Choroid plexus epithelial cell (primary cell): ENCODE measurements at regions not wholly inside any gene's neighbourhood (a gene's known extent, or its start where the extent isn't known, plus 50 kb on each side); places are given as distances from the start of the nearest gene placed in this dataset.
A peak's percentile ranks its signal among the peaks of the same experiment; 100 is the strongest.

Source experiments
- DNase-seq: peaks from one replicate; pipeline ENCODE4 v3.0.0-alpha.2; 2010; ENCODE audit warnings: low read depth
- H3K4me3 ChIP-seq: 2 replicates; pipeline ENCODE4 v1.5.1; 2011; ENCODE audit warnings: low read depth, mild to moderate bottlenecking, control low read depth, low read length, moderate library complexity
- TF ChIP-seq, protein P1 (sequence below): conservative IDR thresholded peaks from 2 replicates; pipeline ENCODE4 v1.5.1; 2011; ENCODE audit warnings: low read depth, mild to moderate bottlenecking, control low read depth, inconsistent platforms, low read length, moderate library complexity

DNA sequence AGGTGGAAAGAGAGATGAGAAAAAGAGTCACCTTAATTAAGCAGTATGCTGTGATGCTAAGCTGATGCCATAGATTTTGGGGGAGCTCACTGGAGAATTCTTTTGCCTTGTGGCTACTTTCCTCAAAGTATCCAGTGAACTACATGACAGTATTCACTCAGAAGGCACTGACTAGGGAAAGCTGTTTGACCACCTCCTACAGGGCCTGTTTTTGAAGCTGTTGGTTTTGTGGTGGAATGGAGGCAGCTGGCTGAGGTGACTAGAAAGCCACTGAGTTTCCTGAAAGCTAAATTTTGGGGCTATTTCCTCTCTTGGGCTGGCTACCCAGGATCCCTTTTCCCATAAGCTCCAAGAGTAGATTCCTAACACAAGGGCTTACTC lies 124.8 kb upstream of the EOLA2 start:
- no peak overlapping the region for H3K4me3 ChIP-seq
- no peak for DNase-seq
- TF ChIP-seq, protein P1, sequence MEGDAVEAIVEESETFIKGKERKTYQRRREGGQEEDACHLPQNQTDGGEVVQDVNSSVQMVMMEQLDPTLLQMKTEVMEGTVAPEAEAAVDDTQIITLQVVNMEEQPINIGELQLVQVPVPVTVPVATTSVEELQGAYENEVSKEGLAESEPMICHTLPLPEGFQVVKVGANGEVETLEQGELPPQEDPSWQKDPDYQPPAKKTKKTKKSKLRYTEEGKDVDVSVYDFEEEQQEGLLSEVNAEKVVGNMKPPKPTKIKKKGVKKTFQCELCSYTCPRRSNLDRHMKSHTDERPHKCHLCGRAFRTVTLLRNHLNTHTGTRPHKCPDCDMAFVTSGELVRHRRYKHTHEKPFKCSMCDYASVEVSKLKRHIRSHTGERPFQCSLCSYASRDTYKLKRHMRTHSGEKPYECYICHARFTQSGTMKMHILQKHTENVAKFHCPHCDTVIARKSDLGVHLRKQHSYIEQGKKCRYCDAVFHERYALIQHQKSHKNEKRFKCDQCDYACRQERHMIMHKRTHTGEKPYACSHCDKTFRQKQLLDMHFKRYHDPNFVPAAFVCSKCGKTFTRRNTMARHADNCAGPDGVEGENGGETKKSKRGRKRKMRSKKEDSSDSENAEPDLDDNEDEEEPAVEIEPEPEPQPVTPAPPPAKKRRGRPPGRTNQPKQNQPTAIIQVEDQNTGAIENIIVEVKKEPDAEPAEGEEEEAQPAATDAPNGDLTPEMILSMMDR = no peak

DNA sequence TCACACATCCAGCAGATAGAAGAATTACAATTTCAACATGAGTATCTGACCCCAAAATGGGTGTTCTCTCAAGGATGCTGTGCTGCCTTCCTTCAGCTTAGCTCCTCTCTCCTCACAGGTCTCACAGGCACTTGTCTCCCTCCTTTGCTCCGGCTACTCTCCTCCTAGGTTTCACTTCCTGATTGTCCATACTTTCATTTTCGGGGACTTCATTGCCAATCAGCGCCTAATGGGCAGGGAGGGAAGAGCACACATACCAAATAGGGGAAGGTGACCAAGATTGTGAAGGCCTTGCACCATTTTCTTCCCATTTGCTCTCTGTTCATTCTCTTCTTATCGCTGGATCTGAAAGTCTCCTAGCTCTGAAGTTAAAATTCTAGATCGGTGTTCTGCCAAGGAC lies 125.4 kb upstream of the EOLA2 start:
- no peak for DNase-seq
- no peak overlapping the region for H3K4me3 ChIP-seq
- TF ChIP-seq, protein P1 = no peak

DNA sequence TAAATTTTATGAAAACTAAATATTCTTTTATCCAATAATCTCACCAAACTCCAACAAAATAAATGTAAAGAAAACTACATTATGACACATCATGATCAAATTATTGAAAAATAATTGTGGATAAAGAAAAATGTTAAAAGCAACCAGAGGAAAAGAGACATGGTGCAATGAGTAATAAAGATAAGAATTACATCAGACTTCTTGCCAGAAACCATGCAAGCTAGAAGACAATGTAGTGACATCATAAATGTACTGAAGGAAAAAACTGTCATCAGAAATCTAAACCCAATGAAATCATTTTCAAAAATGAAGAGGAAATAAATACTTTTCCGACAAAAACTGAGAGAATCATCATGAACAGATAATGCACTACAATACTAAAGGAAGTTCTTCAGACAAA lies 135.9 kb upstream of the EOLA2 start:
- H3K4me3 ChIP-seq = no peak overlapping the region
- peak; percentile 31 for DNase-seq
- TF ChIP-seq, protein P1 = no peak

DNA sequence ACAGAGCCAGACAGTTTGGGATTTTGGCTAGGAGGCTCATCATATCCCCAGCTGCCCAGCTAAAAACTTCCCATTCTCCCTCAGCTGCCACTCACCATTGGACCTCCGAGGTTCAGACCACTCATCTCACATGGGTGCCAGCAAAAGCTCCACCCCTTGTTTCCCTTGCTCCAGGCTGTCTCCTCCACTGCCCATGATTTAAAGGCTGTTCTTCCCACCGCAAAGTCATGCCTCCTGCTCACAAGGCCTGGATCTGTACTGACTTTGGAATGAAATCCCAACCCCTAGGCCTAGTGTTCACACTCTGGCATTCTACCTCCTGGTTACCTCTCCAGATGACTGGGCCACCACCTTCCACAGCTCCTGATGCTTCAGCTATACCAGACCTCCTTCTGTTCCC lies 142.2 kb upstream of the EOLA2 start:
- DNase-seq = no peak
- H3K4me3 ChIP-seq = no peak overlapping the region
- TF ChIP-seq, protein P1 = no peak

DNA sequence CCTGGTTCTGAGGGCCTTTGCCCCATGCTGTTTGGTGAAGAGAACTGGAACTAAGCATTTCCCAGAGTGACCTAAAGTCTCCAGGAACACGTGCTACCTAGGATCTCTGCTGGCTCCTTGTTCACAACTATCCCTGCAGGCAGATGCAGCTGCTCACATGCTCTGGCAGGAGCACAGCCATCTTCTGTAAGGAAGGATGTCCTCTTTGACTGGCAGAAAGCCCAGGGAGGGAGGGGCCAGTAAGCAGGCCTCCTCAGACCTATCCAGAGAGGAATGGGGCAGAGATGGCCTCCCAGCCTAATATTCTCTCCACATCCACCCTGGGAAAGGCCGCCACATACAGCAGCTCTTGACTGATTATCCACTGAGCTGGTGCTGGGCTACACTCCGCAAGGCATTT lies 142.8 kb upstream of the EOLA2 start:
- no peak for DNase-seq
- no peak overlapping the region for H3K4me3 ChIP-seq
- TF ChIP-seq, protein P1 = no peak

DNA sequence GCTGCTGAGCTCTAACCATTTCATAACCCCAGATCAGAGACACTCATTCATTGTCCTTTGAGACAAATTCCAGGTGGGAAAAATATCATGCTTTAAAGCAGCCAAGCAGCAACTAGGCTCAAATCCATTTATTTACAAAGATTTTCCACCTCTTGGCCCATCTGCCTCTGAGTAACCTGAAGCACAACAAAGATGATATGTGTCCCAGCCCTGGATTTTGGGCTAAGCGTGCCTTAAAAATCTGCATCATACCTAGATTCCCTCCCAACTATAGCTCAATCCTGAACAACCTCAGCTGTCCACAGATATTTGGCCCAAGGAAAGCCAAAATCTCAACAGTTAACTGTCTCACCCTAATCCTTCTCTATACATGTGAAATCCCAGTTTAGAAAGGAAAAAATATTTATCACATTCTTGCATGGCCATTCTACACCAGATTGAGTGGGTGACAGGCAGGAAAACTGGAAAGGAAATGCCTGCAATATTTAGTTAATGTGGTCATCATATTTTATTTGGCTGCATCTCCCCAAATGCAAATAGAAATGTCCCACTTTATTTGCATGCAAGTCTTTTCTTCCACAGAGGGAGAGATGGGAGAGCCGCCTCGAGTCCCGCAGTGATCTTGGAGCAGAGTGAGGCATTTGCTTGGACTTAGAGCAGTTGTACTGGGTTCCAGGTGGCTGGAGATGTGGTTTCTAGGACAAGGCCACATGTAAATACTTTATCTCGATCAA lies 146.4 kb upstream of the EOLA2 start:
- peak; percentile 64 for DNase-seq

DNA sequence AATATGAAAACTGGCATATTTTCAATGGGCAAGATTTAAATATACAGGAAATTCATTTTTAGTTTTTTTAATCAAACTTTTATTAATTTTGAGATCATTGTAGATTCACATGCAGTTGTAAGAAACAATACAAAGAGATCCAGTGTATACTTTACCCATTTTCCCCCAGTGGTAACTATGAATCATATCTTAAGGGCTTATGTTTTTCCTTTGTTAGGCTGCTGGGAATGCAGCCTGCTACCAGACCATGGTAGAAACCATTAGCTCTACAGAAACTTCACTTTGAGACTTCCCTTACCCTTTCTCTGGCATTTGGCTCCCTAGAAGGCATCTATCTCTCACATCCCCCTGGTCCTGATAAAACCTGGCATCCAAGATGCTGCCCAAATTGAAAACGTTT lies 147.6 kb upstream of the EOLA2 start:
- H3K4me3 ChIP-seq = no peak overlapping the region
- TF ChIP-seq, protein P1 = no peak
- DNase-seq = peak; percentile 33

More for the DNA sequence above, 146.4 kb upstream of the EOLA2 start:
- H3K4me3 ChIP-seq = no peak overlapping the region
- TF ChIP-seq, protein P1 = no peak
